Endothelial cell (in vitro differentiated cells): ENCODE measurements at regions not wholly inside any gene's neighbourhood (a gene's known extent, or its start where the extent isn't known, plus 50 kb on each side); places are given as distances from the start of the nearest gene placed in this dataset.
"Not testable (repeated sequence)": the region's sequence is repeated elsewhere in the genome, so short reads cannot be mapped to it uniquely, and the experiment has no call there.

ENCODE experiments used
- DNase-seq: peaks from one replicate; pipeline ENCODE4 v3.0.0; 2021; ENCODE audit warnings: low spot score
- H3K27ac Mint-ChIP-seq: one replicate; pipeline ENCODE4 v1.8.0; 2021; ENCODE audit warnings: mixed read lengths, inconsistent platforms; ENCODE audit not compliant: unreplicated experiment
- H3K27me3 Mint-ChIP-seq: one replicate; pipeline ENCODE4 v1.8.0; 2021; ENCODE audit warnings: mild to moderate bottlenecking, moderate library complexity, mixed read lengths, inconsistent platforms; ENCODE audit not compliant: unreplicated experiment
- H3K36me3 Mint-ChIP-seq: one replicate; pipeline ENCODE4 v1.8.0; 2021; ENCODE audit warnings: mild to moderate bottlenecking, low read depth, mixed read lengths, inconsistent platforms; ENCODE audit not compliant: unreplicated experiment
- H3K4me1 Mint-ChIP-seq: one replicate; pipeline ENCODE4 v1.8.0; 2021; ENCODE audit warnings: mild to moderate bottlenecking, mixed read lengths, inconsistent platforms; ENCODE audit not compliant: unreplicated experiment
- H3K4me3 Mint-ChIP-seq: one replicate; pipeline ENCODE4 v1.8.0; 2021; ENCODE audit warnings: mild to moderate bottlenecking, mixed read lengths, inconsistent platforms; ENCODE audit not compliant: unreplicated experiment
- H3K9me3 Mint-ChIP-seq: one replicate; pipeline ENCODE4 v1.8.0; 2021; ENCODE audit warnings: mixed read lengths, inconsistent platforms; ENCODE audit not compliant: unreplicated experiment
- TF ChIP-seq, protein P1 (sequence below): fragments of 200-600 bp; sonication (generic); IDR thresholded peaks from one replicate; pipeline ENCODE4 v1.5.0; 2021; ENCODE audit warnings: antibody characterized with exemption; ENCODE audit not compliant: unreplicated experiment

GRCh38 chr14:103190741-103191140, 67.5 kb downstream of the TNFAIP2 start:
- H3K27me3 Mint-ChIP-seq, result peaks cover 17% of the 10 kb centered on the region
- no peak for DNase-seq
- peaks cover 4% of the 10 kb centered on the region for H3K9me3 Mint-ChIP-seq
- H3K4me1 Mint-ChIP-seq, result peaks cover 9% of the 10 kb centered on the region
- TF ChIP-seq, protein P1, sequence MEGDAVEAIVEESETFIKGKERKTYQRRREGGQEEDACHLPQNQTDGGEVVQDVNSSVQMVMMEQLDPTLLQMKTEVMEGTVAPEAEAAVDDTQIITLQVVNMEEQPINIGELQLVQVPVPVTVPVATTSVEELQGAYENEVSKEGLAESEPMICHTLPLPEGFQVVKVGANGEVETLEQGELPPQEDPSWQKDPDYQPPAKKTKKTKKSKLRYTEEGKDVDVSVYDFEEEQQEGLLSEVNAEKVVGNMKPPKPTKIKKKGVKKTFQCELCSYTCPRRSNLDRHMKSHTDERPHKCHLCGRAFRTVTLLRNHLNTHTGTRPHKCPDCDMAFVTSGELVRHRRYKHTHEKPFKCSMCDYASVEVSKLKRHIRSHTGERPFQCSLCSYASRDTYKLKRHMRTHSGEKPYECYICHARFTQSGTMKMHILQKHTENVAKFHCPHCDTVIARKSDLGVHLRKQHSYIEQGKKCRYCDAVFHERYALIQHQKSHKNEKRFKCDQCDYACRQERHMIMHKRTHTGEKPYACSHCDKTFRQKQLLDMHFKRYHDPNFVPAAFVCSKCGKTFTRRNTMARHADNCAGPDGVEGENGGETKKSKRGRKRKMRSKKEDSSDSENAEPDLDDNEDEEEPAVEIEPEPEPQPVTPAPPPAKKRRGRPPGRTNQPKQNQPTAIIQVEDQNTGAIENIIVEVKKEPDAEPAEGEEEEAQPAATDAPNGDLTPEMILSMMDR, result no peak
- no peak overlapping the region for H3K27ac Mint-ChIP-seq
- peaks cover 5% of the 10 kb centered on the region for H3K36me3 Mint-ChIP-seq
- H3K4me3 Mint-ChIP-seq, result no peak overlapping the region

GRCh38 chr14:103191844-103192243, 68.6 kb downstream of the TNFAIP2 start:
- no peak for DNase-seq
- H3K27me3 Mint-ChIP-seq, result peaks cover 17% of the 10 kb centered on the region
- H3K9me3 Mint-ChIP-seq, result peaks cover 4% of the 10 kb centered on the region
- peaks cover 9% of the 10 kb centered on the region for H3K4me1 Mint-ChIP-seq
- TF ChIP-seq, protein P1, result no peak
- H3K4me3 Mint-ChIP-seq, result no peak overlapping the region
- H3K27ac Mint-ChIP-seq, result no peak overlapping the region
- H3K36me3 Mint-ChIP-seq, result peaks cover 5% of the 10 kb centered on the region

DNA sequence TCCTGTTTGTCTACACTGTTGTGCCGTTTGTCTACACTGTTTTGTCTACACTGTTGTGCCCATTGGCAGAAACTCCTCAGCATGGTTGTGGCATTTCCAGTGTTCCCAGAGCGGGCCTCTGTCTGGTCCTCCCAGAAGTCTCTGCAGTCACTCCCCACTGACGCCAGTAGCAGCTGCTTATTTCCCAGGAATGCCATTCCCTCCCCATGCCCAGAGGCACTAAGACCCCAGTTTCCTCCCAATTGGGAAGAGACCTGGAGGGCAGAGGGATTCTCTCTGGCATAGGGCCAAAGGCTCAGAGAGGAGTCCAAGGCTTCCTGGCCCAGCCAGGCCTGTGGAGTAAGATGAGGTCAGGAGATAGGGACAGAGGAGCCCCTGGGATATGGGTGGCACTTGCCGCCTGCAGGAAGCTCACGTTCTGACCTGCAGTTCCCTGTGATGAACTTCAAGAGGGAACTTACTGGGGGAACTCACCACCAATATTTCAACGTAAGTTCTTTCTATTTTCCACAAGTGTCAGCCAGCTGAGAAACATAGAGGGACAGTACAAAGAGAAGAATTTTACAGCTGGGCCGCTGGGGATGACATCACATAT, 69.1 kb downstream of the TNFAIP2 start:
- Mint-ChIP-seq H3K27me3 (peaks cover 17% of the 10 kb centered on the region), H3K4me1 (peaks cover 9% of the 10 kb centered on the region), H3K27ac (no peak overlapping the region), H3K9me3 (peaks cover 4% of the 10 kb centered on the region), H3K36me3 (peaks cover 5% of the 10 kb centered on the region), H3K4me3 (no peak overlapping the region)
- TF ChIP-seq, protein P1, result no peak
- no peak for DNase-seq

DNA sequence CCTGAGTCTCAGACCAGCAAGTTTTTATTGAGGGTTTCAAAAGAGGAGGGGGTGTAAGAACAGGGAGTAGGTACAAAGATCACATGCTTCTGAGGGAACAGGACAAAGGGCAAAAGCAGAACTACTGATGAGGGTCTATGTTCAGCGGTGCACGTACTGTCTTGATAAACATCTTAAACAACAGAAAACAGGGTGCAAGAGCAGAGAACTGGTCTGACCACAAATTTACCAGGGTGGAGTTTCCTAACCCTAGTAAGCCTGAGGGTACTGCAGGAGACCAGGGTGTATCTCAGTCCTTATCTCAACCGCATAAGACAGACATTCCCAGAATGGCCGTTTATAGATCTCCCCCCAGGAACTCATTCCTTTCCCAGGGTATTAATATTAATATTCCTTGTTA, 69.6 kb downstream of the TNFAIP2 start:
- not testable (repeated sequence) for H3K27ac Mint-ChIP-seq, H3K36me3 Mint-ChIP-seq, H3K4me3 Mint-ChIP-seq, DNase-seq, H3K4me1 Mint-ChIP-seq, H3K9me3 Mint-ChIP-seq
- peaks cover 19% of the 10 kb centered on the region for H3K27me3 Mint-ChIP-seq

- not testable (repeated sequence) for DNase-seq, H3K4me1 Mint-ChIP-seq, H3K4me3 Mint-ChIP-seq, H3K9me3 Mint-ChIP-seq, H3K27ac Mint-ChIP-seq, H3K36me3 Mint-ChIP-seq
- H3K27me3 Mint-ChIP-seq, result peaks cover 14% of the 10 kb centered on the region
These were observed 70.2 kb downstream of the TNFAIP2 start for GRCh38 chr14:103193491-103193890.

GRCh38 chr14:103194256-103195045, 71.2 kb downstream of the TNFAIP2 start:
- H3K27ac Mint-ChIP-seq, result no peak overlapping the region
- H3K4me1 Mint-ChIP-seq, result peaks cover 4% of the 10 kb centered on the region
- peaks cover 5% of the 10 kb centered on the region for H3K36me3 Mint-ChIP-seq
- H3K9me3 Mint-ChIP-seq, result peaks cover 4% of the 10 kb centered on the region
- no peak overlapping the region for H3K4me3 Mint-ChIP-seq
- TF ChIP-seq, protein P1, result no peak
- H3K27me3 Mint-ChIP-seq, result peaks cover 13% of the 10 kb centered on the region
- no peak for DNase-seq
